HG03469 (cell line): ENCODE measurements at regions not wholly inside any gene's neighbourhood (a gene's known extent, or its start where the extent isn't known, plus 50 kb on each side); places are given as distances from the start of the nearest gene placed in this dataset.
"Not testable (repeated sequence)": the region's sequence is repeated elsewhere in the genome, so short reads cannot be mapped to it uniquely, and the experiment has no call there.

Experiments
- ATAC-seq: cut with Tn5 transposase; IDR thresholded peaks from one replicate; pipeline ENCODE4 v1.9.1; 2021; ENCODE audit warnings: mild to moderate bottlenecking, moderate library complexity, moderate number of reproducible peaks; ENCODE audit not compliant: unreplicated experiment

DNA sequence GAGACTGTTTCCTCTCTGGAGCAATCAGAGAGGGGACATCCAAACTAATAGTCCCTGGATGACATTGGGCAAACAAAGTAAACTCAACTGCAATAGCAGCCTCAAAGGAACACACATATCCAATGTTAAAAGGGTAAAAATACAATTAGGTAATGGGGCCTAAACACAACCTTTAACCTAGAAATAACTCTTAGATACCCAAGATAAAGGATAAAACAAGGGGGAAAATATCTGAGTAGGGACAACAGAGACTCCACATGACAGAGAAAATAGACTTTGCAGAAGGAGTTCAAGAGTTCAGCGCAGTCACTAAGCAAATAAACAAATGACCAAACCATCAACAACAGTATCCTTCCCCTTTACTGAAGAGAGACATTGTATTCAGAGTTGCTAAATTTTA is 149.3 kb downstream of the FBXO4 start:
- ATAC-seq: no peak

GRCh38 chr5:42089705-42090104 is 164.6 kb downstream of the FBXO4 start:
- no peak for ATAC-seq

GRCh38 chr5:42090162-42090561 is 165.1 kb downstream of the FBXO4 start:
- no peak for ATAC-seq

GRCh38 chr5:42099846-42100245 is 174.8 kb downstream of the FBXO4 start:
- ATAC-seq: not testable (repeated sequence)

DNA sequence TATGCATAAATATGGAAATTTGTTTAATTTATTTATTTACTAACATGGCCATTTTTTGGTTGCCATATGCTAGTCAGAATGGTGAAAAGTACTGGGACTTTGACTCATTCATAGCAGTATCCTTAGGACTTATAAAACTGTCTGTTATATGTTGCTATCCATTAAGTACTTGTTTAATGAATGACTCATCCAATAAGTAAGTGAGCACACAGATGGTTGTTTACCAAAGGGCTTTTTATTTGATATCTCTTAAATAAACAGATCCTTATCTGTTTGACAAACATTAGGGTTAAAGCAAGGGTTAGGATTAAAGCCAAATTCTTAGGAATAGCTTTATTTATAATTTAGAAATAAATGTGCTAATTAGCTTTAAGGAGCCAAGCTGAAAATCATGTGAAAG is 183.4 kb downstream of the FBXO4 start:
- no peak for ATAC-seq

- ATAC-seq: no peak
Measured at GRCh38 chr5:42109006-42109572, 184.0 kb downstream of the FBXO4 start.

- ATAC-seq: not testable (repeated sequence)
Measured at GRCh38 chr5:42115721-42116120, 190.6 kb downstream of the FBXO4 start.

DNA sequence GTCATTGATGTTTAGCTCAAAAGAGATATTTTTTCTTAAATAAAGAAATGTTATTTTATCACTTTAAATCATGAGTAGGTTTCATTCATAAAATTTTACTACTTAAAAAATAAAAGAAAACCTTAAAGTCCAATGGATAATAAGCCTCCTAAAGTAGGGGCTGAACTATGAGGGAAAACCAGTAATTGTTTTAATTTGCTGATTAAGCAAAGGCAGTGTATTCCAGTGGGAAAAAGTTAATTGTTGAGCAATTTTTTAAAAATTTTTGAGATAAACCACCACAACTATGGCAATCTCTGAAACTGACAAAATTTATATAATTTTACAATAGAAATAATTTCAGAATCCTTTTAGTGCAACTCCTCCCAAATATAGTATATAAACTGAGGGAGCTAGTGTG is 195.0 kb downstream of the FBXO4 start:
- ATAC-seq: no peak

- no peak for ATAC-seq
Measured at GRCh38 chr5:42121401-42121800, 196.3 kb downstream of the FBXO4 start.

GRCh38 chr5:42131081-42131480 is 206.0 kb downstream of the FBXO4 start:
- ATAC-seq: no peak

- no peak for ATAC-seq
Measured at GRCh38 chr5:42143361-42143760, 218.3 kb downstream of the FBXO4 start.

DNA sequence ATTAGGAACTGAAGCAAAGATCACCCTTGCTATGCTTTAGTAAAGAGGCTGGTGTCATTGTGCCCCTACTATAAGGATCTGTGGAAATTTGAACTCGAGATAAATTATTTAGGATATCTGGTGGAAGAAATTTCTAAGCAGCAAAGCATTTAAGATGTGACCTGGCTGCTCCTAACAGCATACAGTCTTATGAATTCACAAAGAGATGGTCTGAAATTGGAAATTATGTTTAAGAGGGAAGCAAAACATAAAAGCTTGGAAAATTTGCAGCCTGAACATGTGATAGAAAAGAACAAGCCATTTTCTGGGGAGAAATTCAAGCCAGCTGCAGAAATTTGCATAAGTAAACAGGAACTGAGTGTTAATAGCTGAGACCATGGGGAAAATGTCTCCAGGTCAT is 223.7 kb downstream of the FBXO4 start:
- ATAC-seq: no peak

- ATAC-seq: no peak
Measured at GRCh38 chr5:42157215-42157614, 232.1 kb downstream of the FBXO4 start.

DNA sequence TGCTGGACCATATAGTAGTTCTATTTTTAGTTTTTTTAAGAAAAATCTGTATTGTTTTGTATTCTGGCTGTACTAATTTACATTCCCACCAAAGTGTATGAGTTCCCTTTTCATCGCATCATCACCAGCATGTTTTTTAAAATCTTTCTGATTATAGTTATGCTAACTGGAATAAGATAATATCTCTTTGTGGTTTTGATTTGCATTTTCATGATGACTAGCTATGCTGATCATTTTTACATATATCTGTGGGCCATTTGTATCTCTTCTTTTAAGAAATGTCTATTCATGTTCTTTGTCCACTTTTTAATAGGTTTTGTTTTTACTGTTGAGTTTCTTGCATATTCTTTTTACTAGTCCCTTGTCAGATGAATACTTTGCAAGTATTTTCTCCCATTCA is 238.0 kb downstream of the FBXO4 start:
- ATAC-seq: no peak

DNA sequence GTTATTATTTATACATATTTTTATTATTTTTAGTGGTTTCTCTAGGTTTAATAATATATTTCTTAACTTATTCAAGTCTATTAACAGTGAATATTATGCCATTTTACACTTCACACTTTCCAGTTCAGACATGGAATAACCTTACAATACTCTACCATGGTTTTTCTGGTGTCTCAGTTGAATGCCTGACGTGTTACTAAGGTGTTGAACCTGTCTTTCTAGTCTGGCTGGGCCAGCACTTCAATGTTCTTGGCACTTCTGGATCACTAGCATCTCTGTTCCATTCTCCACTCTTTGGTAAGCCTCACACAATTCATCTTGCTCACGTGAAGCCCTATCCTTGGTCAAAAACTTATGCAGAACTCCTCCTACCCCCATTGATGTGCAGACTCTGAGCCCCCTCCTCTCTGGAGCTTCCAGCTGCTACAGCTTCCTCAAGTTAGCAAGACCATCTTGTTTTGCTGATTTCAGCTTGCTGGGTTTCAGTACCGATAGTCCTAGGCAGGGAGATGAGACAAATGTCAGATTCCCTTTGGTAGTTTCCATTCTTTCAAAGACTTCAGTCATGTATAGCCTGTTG is 243.1 kb downstream of the FBXO4 start:
- ATAC-seq: no peak

- ATAC-seq: not testable (repeated sequence)
Measured at GRCh38 chr5:42176118-42176517, 247.1 kb upstream of the GHR start.

- not testable (repeated sequence) for ATAC-seq
Measured at GRCh38 chr5:42179843-42180242, 243.4 kb upstream of the GHR start.

DNA sequence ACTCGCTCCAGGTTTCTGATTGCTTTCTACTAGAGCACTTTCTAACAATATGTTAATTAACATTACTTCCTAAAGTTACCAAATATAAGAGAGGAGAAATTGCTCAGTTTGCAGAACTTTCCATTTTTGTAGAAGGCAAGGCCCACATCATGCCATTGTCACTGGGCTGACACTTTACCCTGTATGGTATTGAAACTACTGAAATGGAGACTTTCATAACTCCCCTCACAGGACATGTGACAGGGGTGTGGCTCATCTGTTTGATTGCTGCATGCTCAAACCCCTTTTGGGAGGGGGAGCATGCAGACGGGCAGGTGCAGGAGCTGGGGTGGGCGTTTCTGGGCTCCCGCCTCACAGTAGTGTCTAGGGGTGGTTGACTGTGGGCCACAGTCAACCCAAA is 206.3 kb upstream of the GHR start:
- ATAC-seq: no peak

GRCh38 chr5:42217791-42218190 is 205.4 kb upstream of the GHR start:
- ATAC-seq: no peak

DNA sequence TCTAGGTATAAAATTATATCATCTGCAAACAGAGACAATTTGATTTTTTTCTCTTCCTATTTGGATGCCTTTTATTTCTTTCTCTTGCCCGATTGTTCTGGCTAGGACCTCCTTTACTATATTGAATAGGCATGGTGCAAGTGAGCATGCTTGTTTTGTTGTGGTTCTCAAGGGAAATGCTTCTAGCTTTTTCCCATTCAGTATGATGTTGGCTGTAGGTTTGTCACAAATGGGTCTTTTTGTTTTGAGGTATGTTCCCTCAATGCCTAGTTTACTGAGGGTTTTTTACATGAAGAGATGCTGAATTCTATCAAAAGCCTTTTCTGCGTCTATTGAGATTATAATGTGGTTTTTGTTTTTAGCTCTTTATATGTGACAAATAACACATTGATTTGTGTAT is 198.2 kb upstream of the GHR start:
- no peak for ATAC-seq

GRCh38 chr5:42228279-42228678 is 195.0 kb upstream of the GHR start:
- ATAC-seq: no peak

DNA sequence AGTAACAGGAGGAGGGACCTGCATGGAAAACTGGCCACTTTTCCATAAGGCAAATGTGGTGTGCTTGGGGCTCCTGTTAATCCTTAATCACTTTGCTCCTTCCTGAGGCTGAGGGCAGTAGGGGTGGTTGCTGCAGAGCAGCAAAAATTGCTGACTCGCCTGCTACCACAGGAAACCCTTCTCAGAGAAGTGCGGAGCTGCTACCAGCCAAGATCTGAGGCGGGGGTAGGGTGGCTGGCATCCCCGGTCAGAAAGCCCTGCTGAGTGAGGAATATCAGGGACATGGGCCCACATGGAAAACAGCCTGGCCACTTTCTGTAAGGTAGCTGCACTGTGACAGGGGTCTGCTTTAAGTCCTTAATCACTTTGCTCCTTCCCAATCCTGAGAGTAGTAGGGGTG is 192.4 kb upstream of the GHR start:
- no peak for ATAC-seq

GRCh38 chr5:42235241-42235640 is 188.0 kb upstream of the GHR start:
- no peak for ATAC-seq
